ENCODE measurements at regions not wholly inside any gene's neighbourhood (a gene's known extent, or its start where the extent isn't known, plus 50 kb on each side); places are given as distances from the start of the nearest gene placed in this dataset.

GRCh38 chr4:144340931-144341330 lies 200.4 kb upstream of the GYPA start:
- no peak overlapping the region for H3K4me3 ChIP-seq (ENCODE audit: insufficient read depth, low read depth, low read length)
- H3K4me1 ChIP-seq (ENCODE audit: control insufficient read depth, insufficient read depth, low read length) = no peaks in the 10 kb centered on the region
- no peak overlapping the region for H3K27ac ChIP-seq (ENCODE audit: insufficient read depth, low read depth, low read length, poor library complexity, severe bottlenecking)
- H3K36me3 ChIP-seq (ENCODE audit: control insufficient read depth, insufficient read depth, low read length) = no peaks in the 10 kb centered on the region
- 94 to 98% methylated on average over 2 of the region's 2 CpGs for WGBS, 2 experiments
- H3K27me3 ChIP-seq (ENCODE audit: control insufficient read depth, insufficient read depth, low read length, poor library complexity, severe bottlenecking) = no peaks in the 10 kb centered on the region
- H3K9me3 ChIP-seq (ENCODE audit: control insufficient read depth, low read length) = no peaks in the 10 kb centered on the region

GRCh38 chr4:144342949-144343760 lies 202.6 kb upstream of the GYPA start:
- no peak overlapping the region for H3K27ac ChIP-seq (ENCODE audit: insufficient read depth, low read depth, low read length, poor library complexity, severe bottlenecking)
- H3K9me3 ChIP-seq (ENCODE audit: control insufficient read depth, low read length) = no peaks in the 10 kb centered on the region
- no peaks in the 10 kb centered on the region for H3K4me1 ChIP-seq (ENCODE audit: control insufficient read depth, insufficient read depth, low read length)
- H3K27me3 ChIP-seq (ENCODE audit: control insufficient read depth, insufficient read depth, low read length, poor library complexity, severe bottlenecking) = no peaks in the 10 kb centered on the region
- 93 to 98% methylated on average over 7 of the region's 7 CpGs for WGBS, 2 experiments
- no peak overlapping the region for H3K4me3 ChIP-seq (ENCODE audit: insufficient read depth, low read depth, low read length)
- no peaks in the 10 kb centered on the region for H3K36me3 ChIP-seq (ENCODE audit: control insufficient read depth, insufficient read depth, low read length)

- 53 to 65% methylated on average over 3 to 4 of the region's 4 CpGs for WGBS, 2 experiments
- no peaks in the 10 kb centered on the region for H3K36me3 ChIP-seq (ENCODE audit: control insufficient read depth, insufficient read depth, low read length)
- no peak overlapping the region for H3K4me3 ChIP-seq (ENCODE audit: insufficient read depth, low read depth, low read length)
- no peak overlapping the region for H3K27ac ChIP-seq (ENCODE audit: insufficient read depth, low read depth, low read length, poor library complexity, severe bottlenecking)
- H3K9me3 ChIP-seq (ENCODE audit: control insufficient read depth, low read length) = no peaks in the 10 kb centered on the region
- no peaks in the 10 kb centered on the region for H3K27me3 ChIP-seq (ENCODE audit: control insufficient read depth, insufficient read depth, low read length, poor library complexity, severe bottlenecking)
- H3K4me1 ChIP-seq (ENCODE audit: control insufficient read depth, insufficient read depth, low read length) = no peaks in the 10 kb centered on the region
Observed at GRCh38 chr4:144347121-144347520, 206.6 kb upstream of the GYPA start.

- H3K27ac ChIP-seq (ENCODE audit: insufficient read depth, low read depth, low read length, poor library complexity, severe bottlenecking) = no peak overlapping the region
- no peaks in the 10 kb centered on the region for H3K27me3 ChIP-seq (ENCODE audit: control insufficient read depth, insufficient read depth, low read length, poor library complexity, severe bottlenecking)
- no peaks in the 10 kb centered on the region for H3K9me3 ChIP-seq (ENCODE audit: control insufficient read depth, low read length)
- H3K4me1 ChIP-seq (ENCODE audit: control insufficient read depth, insufficient read depth, low read length) = peaks cover 3% of the 10 kb centered on the region
- H3K36me3 ChIP-seq (ENCODE audit: control insufficient read depth, insufficient read depth, low read length) = no peaks in the 10 kb centered on the region
- 92 to 100% methylated on average over 2 of the region's 2 CpGs for WGBS, 2 experiments
- H3K4me3 ChIP-seq (ENCODE audit: insufficient read depth, low read depth, low read length) = no peak overlapping the region
Observed at GRCh38 chr4:144350706-144351105, 210.2 kb upstream of the GYPA start.

GRCh38 chr4:144351306-144351705 lies 210.8 kb upstream of the GYPA start:
- no peaks in the 10 kb centered on the region for H3K36me3 ChIP-seq (ENCODE audit: control insufficient read depth, insufficient read depth, low read length)
- no peaks in the 10 kb centered on the region for H3K9me3 ChIP-seq (ENCODE audit: control insufficient read depth, low read length)
- no peak overlapping the region for H3K4me3 ChIP-seq (ENCODE audit: insufficient read depth, low read depth, low read length)
- no peak overlapping the region for H3K27ac ChIP-seq (ENCODE audit: insufficient read depth, low read depth, low read length, poor library complexity, severe bottlenecking)
- 97 to 99% methylated on average over 2 to 3 of the region's 3 CpGs for WGBS, 2 experiments
- no peaks in the 10 kb centered on the region for H3K27me3 ChIP-seq (ENCODE audit: control insufficient read depth, insufficient read depth, low read length, poor library complexity, severe bottlenecking)
- H3K4me1 ChIP-seq (ENCODE audit: control insufficient read depth, insufficient read depth, low read length) = peaks cover 9% of the 10 kb centered on the region

GRCh38 chr4:144353292-144353691 lies 212.8 kb upstream of the GYPA start:
- WGBS, 2 experiments = 89 to 95% methylated on average over 5 of the region's 5 CpGs
- Histone ChIP-seq H3K9me3 (ENCODE audit: control insufficient read depth, low read length) (no peaks in the 10 kb centered on the region), H3K4me1 (ENCODE audit: control insufficient read depth, insufficient read depth, low read length) (peaks cover 23% of the 10 kb centered on the region), H3K4me3 (ENCODE audit: insufficient read depth, low read depth, low read length) (no peak overlapping the region), H3K27me3 (ENCODE audit: control insufficient read depth, insufficient read depth, low read length, poor library complexity, severe bottlenecking) (no peaks in the 10 kb centered on the region), H3K27ac (ENCODE audit: insufficient read depth, low read depth, low read length, poor library complexity, severe bottlenecking) (no peak overlapping the region), H3K36me3 (ENCODE audit: control insufficient read depth, insufficient read depth, low read length) (no peaks in the 10 kb centered on the region)

- Histone ChIP-seq H3K4me1 (ENCODE audit: control insufficient read depth, insufficient read depth, low read length) (peaks cover 23% of the 10 kb centered on the region), H3K27me3 (ENCODE audit: control insufficient read depth, insufficient read depth, low read length, poor library complexity, severe bottlenecking) (no peaks in the 10 kb centered on the region), H3K27ac (ENCODE audit: insufficient read depth, low read depth, low read length, poor library complexity, severe bottlenecking) (peak overlapping the region; percentile 52), H3K36me3 (ENCODE audit: control insufficient read depth, insufficient read depth, low read length) (no peaks in the 10 kb centered on the region), H3K4me3 (ENCODE audit: insufficient read depth, low read depth, low read length) (no peak overlapping the region), H3K9me3 (ENCODE audit: control insufficient read depth, low read length) (no peaks in the 10 kb centered on the region)
- WGBS, 2 experiments = 16 to 19% methylated on average over 10 of the region's 10 CpGs
Observed at GRCh38 chr4:144355811-144356757, 215.6 kb upstream of the GYPA start.

GRCh38 chr4:144356941-144357381 lies 216.4 kb upstream of the GYPA start:
- Histone ChIP-seq H3K4me3 (ENCODE audit: insufficient read depth, low read depth, low read length) (peak overlapping the region; percentile 7), H3K9me3 (ENCODE audit: control insufficient read depth, low read length) (no peaks in the 10 kb centered on the region), H3K27ac (ENCODE audit: insufficient read depth, low read depth, low read length, poor library complexity, severe bottlenecking) (peak overlapping the region; percentile 9), H3K27me3 (ENCODE audit: control insufficient read depth, insufficient read depth, low read length, poor library complexity, severe bottlenecking) (no peaks in the 10 kb centered on the region), H3K4me1 (ENCODE audit: control insufficient read depth, insufficient read depth, low read length) (peaks cover 23% of the 10 kb centered on the region), H3K36me3 (ENCODE audit: control insufficient read depth, insufficient read depth, low read length) (no peaks in the 10 kb centered on the region)
- WGBS, 2 experiments = 11 to 13% methylated on average over 7 to 9 of the region's 9 CpGs

GRCh38 chr4:144357975-144358374 lies 217.5 kb upstream of the GYPA start:
- no peaks in the 10 kb centered on the region for H3K27me3 ChIP-seq (ENCODE audit: control insufficient read depth, insufficient read depth, low read length, poor library complexity, severe bottlenecking)
- WGBS, 2 experiments = 92% methylated on average over 3 of the region's 3 CpGs

GRCh38 chr4:144360146-144360793 lies 219.8 kb upstream of the GYPA start:
- Histone ChIP-seq H3K36me3 (ENCODE audit: control insufficient read depth, insufficient read depth, low read length) (no peaks in the 10 kb centered on the region), H3K9me3 (ENCODE audit: control insufficient read depth, low read length) (no peaks in the 10 kb centered on the region), H3K27me3 (ENCODE audit: control insufficient read depth, insufficient read depth, low read length, poor library complexity, severe bottlenecking) (no peaks in the 10 kb centered on the region), H3K4me1 (ENCODE audit: control insufficient read depth, insufficient read depth, low read length) (peaks cover 23% of the 10 kb centered on the region), H3K4me3 (ENCODE audit: insufficient read depth, low read depth, low read length) (no peak overlapping the region), H3K27ac (ENCODE audit: insufficient read depth, low read depth, low read length, poor library complexity, severe bottlenecking) (no peak overlapping the region)
- WGBS, 2 experiments = 87 to 91% methylated on average over 2 to 3 of the region's 3 CpGs

More at GRCh38 chr4:144357975-144358374, 217.5 kb upstream of the GYPA start:
- no peaks in the 10 kb centered on the region for H3K36me3 ChIP-seq (ENCODE audit: control insufficient read depth, insufficient read depth, low read length)
- no peaks in the 10 kb centered on the region for H3K9me3 ChIP-seq (ENCODE audit: control insufficient read depth, low read length)
- no peak overlapping the region for H3K4me3 ChIP-seq (ENCODE audit: insufficient read depth, low read depth, low read length)
- peaks cover 23% of the 10 kb centered on the region for H3K4me1 ChIP-seq (ENCODE audit: control insufficient read depth, insufficient read depth, low read length)
- H3K27ac ChIP-seq (ENCODE audit: insufficient read depth, low read depth, low read length, poor library complexity, severe bottlenecking) = no peak overlapping the region

Measured in ectodermal cell (in vitro differentiated cells).